Heart left ventricle (tissue), 16 donors: ENCODE measurements at regions not wholly inside any gene's neighbourhood (a gene's known extent, or its start where the extent isn't known, plus 50 kb on each side); places are given as distances from the start of the nearest gene placed in this dataset.

ENCODE experiments used
- ATAC-seq, 4 donors: fragments of 200-7000 bp; cut with Tn5 transposase; one replicate each; pipeline ENCODE4 v1.9.1; 2020 to 2022; ENCODE audit warnings: moderate library complexity in 4 of 4, mild to moderate bottlenecking in 3 of 4, moderate number of reproducible peaks in 1 of 4
- DNase-seq, 5 donors: peaks; one replicate each; pipeline ENCODE4 v3.0.0-alpha.2; 2020
- H3K27ac ChIP-seq, 12 donors: fragments of 200-600 bp; sonication (generic) in 4 of 12; one replicate each; pipeline versions ENCODE4 v1.5.0 to v1.8.0; 2016 to 2022; ENCODE audit warnings: mild to moderate bottlenecking in 2 of 12
- H3K27me3 ChIP-seq, 9 donors: fragments of 200-600 bp; sonication (generic) in 2 of 9; one replicate each; pipeline versions ENCODE4 v1.5.1 to v1.8.0; 2016 to 2022; ENCODE audit warnings: mild to moderate bottlenecking in 3 of 9
- H3K36me3 ChIP-seq, 9 donors: fragments of 200-600 bp; sonication (generic) in 2 of 9; one replicate each; pipeline versions ENCODE4 v1.5.0 to v1.8.0; 2018 to 2022; ENCODE audit warnings: mild to moderate bottlenecking in 2 of 9
- H3K4me1 ChIP-seq, 12 donors: fragments of 200-600 bp; sonication (generic) in 4 of 12; one replicate each; pipeline versions ENCODE4 v1.5.0 to v1.8.0; 2016 to 2022; ENCODE audit warnings: mild to moderate bottlenecking in 3 of 12
- H3K4me3 ChIP-seq, 12 donors: fragments of 200-600 bp; sonication (generic) in 4 of 12; one replicate each; pipeline versions ENCODE4 v1.5.0 to v1.8.0; 2017 to 2022; ENCODE audit warnings: mild to moderate bottlenecking in 9 of 12, moderate library complexity in 4 of 12
- H3K9me3 ChIP-seq, 12 donors: fragments of 200-600 bp; sonication (generic) in 4 of 12; one replicate each; pipeline versions ENCODE4 v1.5.0 to v1.8.0; 2016 to 2022; ENCODE audit warnings: mild to moderate bottlenecking in 1 of 12
- POLR2A ChIP-seq, 2 donors: fragments of 450-650 bp; IDR thresholded peaks; one replicate each; pipeline ENCODE4 v1.6.1; 2017; ENCODE audit warnings: antibody characterized with exemption in 2 of 2, mild to moderate bottlenecking in 2 of 2, moderate library complexity in 2 of 2
- WGBS, 4 donors: extraction: QIAGEN DNeasy Blood & Tissue Kit in 2 of 4; methylation state at CpG; one replicate each; pipeline versions ENCODE4 v1.1.5 to v1.1.7; 2013 to 2018; 5-methylcytosine and 5-hydroxymethylcytosine counted together
- intact Hi-C, 10 donors: fragments of 100-400 bp; cut with DNase I; formaldehyde crosslinking; loops; one replicate each; pipeline versions ENCODE4 v1.11.1 to v1.14.2; 2022
- TF ChIP-seq, protein P1 (sequence below), 12 donors: fragments of 200-600 bp; sonication (generic) in 4 of 12; IDR thresholded peaks; one replicate each; pipeline versions ENCODE4 v1.5.0 to v1.8.0; 2018 to 2022; ENCODE audit warnings: antibody characterized with exemption in 12 of 12, mild to moderate bottlenecking in 5 of 12
- donor health status: ischemic (EF 13 %, LVEDD 7.1; RV severe dilation, severe dysfunction).
- donor health status: healthy with polysubstance abuse.
- donor health status: DM: no; HTN: yes; CAD: no.
- donor health status: DM: no; HTN: no; CAD: no.
- donor health status: ischemic (EF 25% LVEDD 6.9; RV normal size, moderate dysfunction).
- donor health status: ischemic (EF 25% LVEDD 5.7; RV mildly dilated, moderate dysfunction).
- donor health status: healthy.
- donor health status: DM: yes; HTN: yes; CAD: no.
- donor health status: ischemic (EF 35%, LVEDD 5.7; RV mildly dilated, moderate dysfunction).
- donor health status: nonischemic (EF 11% LVEDD 7.7; RV severe dilation, severe dysfunction).
- donor health status: DM: yes; HTN: yes; CAD: no.
- donor health status: PGD.
- donor health status: ischemic (EF 29% LVEDD 5.4; RV normal size, mild dysfunction).
- donor health status: nonischemic (EF 23%, LVEDD 6.1; RV moderate dilation, normal function).

DNA sequence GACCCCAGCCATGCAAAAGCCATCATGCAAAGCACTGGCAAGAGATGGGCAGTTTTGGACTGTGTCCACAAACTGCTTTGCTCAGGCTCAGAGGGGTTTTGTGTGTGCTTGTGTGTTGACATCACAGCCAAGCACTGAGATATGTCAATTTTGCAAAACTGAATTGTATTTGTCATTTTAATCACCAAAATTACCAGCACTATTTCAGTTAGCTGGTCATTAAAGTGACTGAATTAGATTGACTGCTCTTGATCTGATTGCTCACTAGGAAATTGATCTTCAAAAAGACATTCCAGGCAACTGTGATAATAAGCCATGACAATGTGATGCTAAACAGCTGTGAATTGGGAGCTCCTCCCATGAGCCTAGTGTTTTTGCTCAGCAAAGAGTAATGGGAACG, 337.3 kb upstream of the GNPDA2 start:
- Histone ChIP-seq H3K36me3 (no peaks in the 10 kb centered on the region), H3K4me3 (no peak overlapping the region), H3K27ac (no peak overlapping the region), H3K27me3 (no peaks in the 10 kb centered on the region), H3K4me1 (no peaks in the 10 kb centered on the region), H3K9me3 (peaks cover 0 to 20% (median 0%) of the 10 kb centered on the region in 12 donors)
- DNase-seq = no peak
- WGBS, 4 donors = 5 to 13% (median 11%) methylated on average over 1 of the region's 1 CpG
- no peak for ATAC-seq
- TF ChIP-seq POLR2A (IDR thresholded peaks at IDR 0.05) = no peak
- TF ChIP-seq, protein P1, sequence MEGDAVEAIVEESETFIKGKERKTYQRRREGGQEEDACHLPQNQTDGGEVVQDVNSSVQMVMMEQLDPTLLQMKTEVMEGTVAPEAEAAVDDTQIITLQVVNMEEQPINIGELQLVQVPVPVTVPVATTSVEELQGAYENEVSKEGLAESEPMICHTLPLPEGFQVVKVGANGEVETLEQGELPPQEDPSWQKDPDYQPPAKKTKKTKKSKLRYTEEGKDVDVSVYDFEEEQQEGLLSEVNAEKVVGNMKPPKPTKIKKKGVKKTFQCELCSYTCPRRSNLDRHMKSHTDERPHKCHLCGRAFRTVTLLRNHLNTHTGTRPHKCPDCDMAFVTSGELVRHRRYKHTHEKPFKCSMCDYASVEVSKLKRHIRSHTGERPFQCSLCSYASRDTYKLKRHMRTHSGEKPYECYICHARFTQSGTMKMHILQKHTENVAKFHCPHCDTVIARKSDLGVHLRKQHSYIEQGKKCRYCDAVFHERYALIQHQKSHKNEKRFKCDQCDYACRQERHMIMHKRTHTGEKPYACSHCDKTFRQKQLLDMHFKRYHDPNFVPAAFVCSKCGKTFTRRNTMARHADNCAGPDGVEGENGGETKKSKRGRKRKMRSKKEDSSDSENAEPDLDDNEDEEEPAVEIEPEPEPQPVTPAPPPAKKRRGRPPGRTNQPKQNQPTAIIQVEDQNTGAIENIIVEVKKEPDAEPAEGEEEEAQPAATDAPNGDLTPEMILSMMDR (IDR thresholded peaks at IDR 0.05) = no peak
- intact Hi-C loops = no loop called here

DNA sequence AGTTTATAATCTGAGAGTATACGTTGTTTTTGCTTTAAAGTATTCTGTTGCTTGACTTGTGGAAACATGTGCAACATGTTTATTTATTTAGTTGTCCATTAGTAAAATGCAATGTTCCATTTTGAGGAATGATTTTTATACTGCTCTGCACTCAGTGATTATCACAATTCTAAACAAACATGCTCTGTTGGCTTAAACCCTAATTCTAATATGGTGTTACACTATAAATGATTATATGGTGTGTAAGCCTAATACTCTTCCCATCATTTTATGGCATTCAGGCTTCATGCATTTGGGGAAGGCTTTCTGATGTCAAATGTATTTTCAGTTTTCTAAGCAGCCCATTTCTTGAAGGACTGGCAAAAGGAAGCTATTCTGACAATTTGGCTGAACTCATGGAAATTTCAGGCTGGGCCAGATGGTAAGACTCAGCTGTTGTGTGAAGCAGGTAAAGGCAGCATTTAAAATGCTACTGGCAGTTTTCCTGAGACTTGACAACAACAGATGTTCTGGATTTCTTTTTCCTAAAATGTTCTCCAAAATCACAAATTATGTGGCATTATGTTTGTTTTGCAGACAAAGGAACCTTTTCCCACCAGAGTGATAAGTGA, 336.7 kb upstream of the GNPDA2 start:
- Histone ChIP-seq H3K4me3 (no peak overlapping the region), H3K27ac (no peak overlapping the region), H3K4me1 (no peaks in the 10 kb centered on the region), H3K9me3 (peaks cover 0 to 20% (median 0%) of the 10 kb centered on the region in 12 donors), H3K27me3 (no peaks in the 10 kb centered on the region), H3K36me3 (no peaks in the 10 kb centered on the region)
- no peak for DNase-seq
- 55 to 68% (median 63%) methylated on average over 1 of the region's 1 CpG for WGBS, 4 donors
- intact Hi-C loops = no loop called here
- TF ChIP-seq POLR2A (IDR thresholded peaks at IDR 0.05) = no peak
- TF ChIP-seq, protein P1 (IDR thresholded peaks at IDR 0.05) = no peak
- ATAC-seq = no peak

DNA sequence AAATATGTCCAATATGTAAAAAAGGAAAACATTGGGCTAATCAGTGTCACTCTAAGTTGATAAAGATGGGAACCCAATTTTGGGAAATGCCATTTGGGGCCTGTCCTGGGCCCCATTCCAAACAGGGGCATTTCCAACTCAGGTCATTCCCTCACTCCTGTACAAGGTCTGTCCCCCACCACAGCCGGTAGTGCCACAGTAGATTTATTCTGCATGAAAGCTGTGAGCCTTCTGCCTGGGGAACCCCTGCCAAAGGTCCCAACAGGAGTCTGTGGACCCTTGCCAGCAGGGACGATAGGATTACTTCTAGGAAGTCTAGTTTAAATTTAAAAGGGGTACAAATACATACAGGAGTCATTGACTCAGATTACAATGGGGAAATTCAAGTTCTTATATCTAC, 317.6 kb upstream of the GNPDA2 start:
- intact Hi-C loops = no loop called here
- Histone ChIP-seq H3K4me1 (no peaks in the 10 kb centered on the region), H3K27me3 (no peaks in the 10 kb centered on the region), H3K9me3 (peaks cover 0 to 22% (median 6%) of the 10 kb centered on the region in 12 donors), H3K36me3 (no peaks in the 10 kb centered on the region), H3K4me3 (no peak overlapping the region), H3K27ac (no peak overlapping the region)
- no peak for TF ChIP-seq POLR2A (IDR thresholded peaks at IDR 0.05)
- ATAC-seq (no peak), DNase-seq (peak in 1 of 5 donors; percentile 22)
- 16 to 36% (median 26%) methylated on average over 2 of the region's 2 CpGs for WGBS, 4 donors

DNA sequence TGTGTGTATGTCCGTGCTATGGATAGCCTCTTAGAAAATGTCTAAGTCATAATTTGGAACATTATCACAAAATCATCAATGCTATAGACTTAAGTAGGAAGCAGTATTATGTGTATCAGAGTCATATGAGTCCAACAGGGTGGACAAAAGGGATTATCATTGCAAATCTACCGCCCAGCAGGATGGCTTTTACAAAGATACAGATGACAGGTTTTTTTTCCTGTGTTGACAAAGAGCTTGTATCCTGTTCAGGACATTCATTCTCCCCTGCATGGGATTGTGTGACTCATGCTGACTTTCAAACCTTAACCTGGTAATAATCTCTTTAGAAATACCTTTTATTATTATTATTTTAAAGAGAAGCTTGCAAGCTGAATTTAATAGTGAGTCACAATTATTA, 310.3 kb upstream of the GNPDA2 start:
- H3K9me3 ChIP-seq = no peaks in the 10 kb centered on the region
- H3K36me3 ChIP-seq = no peaks in the 10 kb centered on the region
- WGBS, 4 donors = 46 to 53% (median 49%) methylated on average over 2 of the region's 2 CpGs
- H3K27ac ChIP-seq = no peak overlapping the region
- intact Hi-C loops = no loop called here
- no peak overlapping the region for H3K4me3 ChIP-seq
- H3K4me1 ChIP-seq = peaks cover 0 to 13% (median 0%) of the 10 kb centered on the region in 12 donors
- TF ChIP-seq, protein P1 (IDR thresholded peaks at IDR 0.05) = no peak
- TF ChIP-seq POLR2A (IDR thresholded peaks at IDR 0.05) = no peak
- DNase-seq (no peak), ATAC-seq (no peak)
- no peaks in the 10 kb centered on the region for H3K27me3 ChIP-seq
